Caco-2 (cell line): ENCODE measurements at regions not wholly inside any gene's neighbourhood (a gene's known extent, or its start where the extent isn't known, plus 50 kb on each side); places are given as distances from the start of the nearest gene placed in this dataset.

Source experiments
- BruUV-seq: library from RNA; stranded (reverse); fragments of 400-500 nt; replicated peaks from 2 replicates; lab custom pipeline; 2021; lab: Mats Ljungman, UMichigan
- CTCF ChIA-PET: fragments of 300-600 bp; sonication (Branson Sonifier 250); formaldehyde crosslinking; loops from one replicate; lab custom pipeline; 2022; ENCODE audit warnings: antibody characterized with exemption; lab: Charles Lee
- POLR2A ChIA-PET: fragments of 300-600 bp; sonication (Branson Sonifier 250); formaldehyde crosslinking; loops from one replicate; lab custom pipeline; 2022; ENCODE audit warnings: antibody characterized with exemption; lab: Charles Lee
- DNase-seq, 2 experiments: peaks; one replicate each; pipeline versions ENCODE4 v3.0.0 to v3.0.0-alpha.2; 2020 to 2022
- H3K27me3 ChIP-seq: replicated peaks from 2 replicates; pipeline ENCODE4 v1.6.0; 2011; ENCODE audit warnings: low read length; ENCODE audit not compliant: control insufficient read depth, insufficient read depth
- H3K36me3 ChIP-seq: 2 replicates; pipeline ENCODE4 v1.5.1; 2011; ENCODE audit warnings: low read length; ENCODE audit not compliant: control insufficient read depth, insufficient read depth
- H3K4me1 ChIP-seq: fragments of 250-450 bp; sonication (Bioruptor Pico); 2 replicates; pipeline ENCODE4 v1.5.1; 2020; ENCODE audit warnings: mild to moderate bottlenecking
- H3K4me3 ChIP-seq: 2 replicates; pipeline ENCODE4 v1.5.1; 2011; ENCODE audit warnings: low read depth, mild to moderate bottlenecking, control low read depth, low read length
- H3K9me3 ChIP-seq: fragments of 250-450 bp; sonication (Bioruptor Pico); 2 replicates; pipeline ENCODE4 v1.5.1; 2020; ENCODE audit warnings: mild to moderate bottlenecking, moderate library complexity
- H3K27ac Mint-ChIP-seq: one replicate; pipeline ENCODE4 v1.8.0; 2022; ENCODE audit warnings: mixed read lengths; ENCODE audit not compliant: unreplicated experiment
- H3K27me3 Mint-ChIP-seq: one replicate; pipeline ENCODE4 v1.8.0; 2022; ENCODE audit warnings: mixed read lengths; ENCODE audit not compliant: insufficient read depth, unreplicated experiment
- H3K36me3 Mint-ChIP-seq: one replicate; pipeline ENCODE4 v1.8.0; 2022; ENCODE audit warnings: mild to moderate bottlenecking, mixed read lengths; ENCODE audit not compliant: insufficient read depth, unreplicated experiment
- H3K4me1 Mint-ChIP-seq: one replicate; pipeline ENCODE4 v1.8.0; 2022; ENCODE audit warnings: low read depth, mixed read lengths; ENCODE audit not compliant: unreplicated experiment
- H3K4me3 Mint-ChIP-seq: one replicate; pipeline ENCODE4 v1.8.0; 2022; ENCODE audit warnings: mild to moderate bottlenecking, moderate library complexity, mixed read lengths; ENCODE audit not compliant: unreplicated experiment
- H3K9me3 Mint-ChIP-seq: one replicate; pipeline ENCODE4 v1.8.0; 2022; ENCODE audit warnings: mixed read lengths; ENCODE audit not compliant: unreplicated experiment
- CTCF ChIP-seq, 2 experiments: fragments of 200-600 bp in 1 of 2; IDR thresholded peaks; 1 replicate in 1 of 2; 2 replicates in 1 of 2; pipeline versions ENCODE4 v1.5.1 to v1.8.0; 2011 to 2022; ENCODE audit warnings: antibody characterized with exemption in 1 of 2, control low read depth in 1 of 2, inconsistent platforms in 1 of 2, low read depth in 1 of 2, low read length in 1 of 2, mild to moderate bottlenecking in 1 of 2, moderate library complexity in 1 of 2; ENCODE audit not compliant: insufficient read depth in 1 of 2, severe bottlenecking in 1 of 2, unreplicated experiment in 1 of 2
- intact Hi-C: fragments of 100-400 bp; cut with micrococcal nuclease; formaldehyde crosslinking; loops from one replicate; pipeline ENCODE4 v1.10.0; 2022; ENCODE audit not compliant: unreplicated experiment

DNA sequence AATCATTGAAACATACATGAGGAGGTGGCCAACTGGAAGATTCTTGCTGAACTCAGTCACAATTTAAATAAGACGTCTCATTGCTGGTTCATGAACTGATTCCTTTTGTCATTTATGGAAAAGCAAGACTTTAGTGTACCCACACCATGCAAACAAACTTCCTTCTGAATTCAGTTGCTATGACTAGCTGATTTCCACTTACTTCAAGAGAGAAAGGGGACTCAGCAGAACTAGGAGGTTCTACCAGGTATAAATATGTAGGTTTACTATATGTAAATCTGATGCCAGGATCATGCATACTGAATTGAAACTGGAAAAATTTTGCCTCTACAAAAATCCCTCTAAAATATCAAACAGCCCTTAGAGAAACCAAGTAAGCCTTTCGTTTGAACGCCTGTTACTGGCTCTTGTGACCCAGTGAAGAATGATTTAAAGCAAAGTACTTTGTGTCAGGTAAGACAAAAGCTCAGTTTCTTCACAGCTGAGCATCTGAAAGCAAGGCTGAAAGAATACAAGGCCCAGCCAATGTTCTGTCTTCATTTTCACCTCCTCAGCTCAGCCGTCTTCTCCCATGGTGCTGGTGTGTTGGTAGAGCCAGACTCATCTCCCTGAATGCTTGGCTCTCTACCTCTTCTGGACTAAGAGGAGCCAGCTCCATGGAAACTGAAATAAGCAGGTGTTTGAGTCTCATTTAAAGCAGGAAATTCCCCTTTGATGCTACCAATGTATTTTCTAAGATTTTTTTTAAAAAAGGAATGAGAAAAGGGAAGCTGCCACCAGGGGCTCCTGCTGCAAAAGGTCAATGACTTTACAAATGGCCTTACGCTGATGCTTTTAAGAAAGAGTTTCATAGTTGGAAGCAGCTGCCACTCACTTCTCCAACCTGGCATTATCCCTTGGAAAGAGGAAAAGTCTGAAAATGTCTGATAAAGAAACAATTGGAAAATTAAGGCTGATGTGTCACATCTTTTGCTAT lies 301.6 kb downstream of the EFHB start:
- H3K4me1 Mint-ChIP-seq, result no peaks in the 10 kb centered on the region
- H3K27me3 Mint-ChIP-seq, result no peaks in the 10 kb centered on the region
- TF ChIP-seq CTCF (IDR thresholded peaks at IDR 0.05; ENCODE audit: insufficient read depth in 1 of 2, low read depth in 1 of 2, low read length in 1 of 2, severe bottlenecking in 1 of 2, unreplicated experiment in 1 of 2), result no peak
- no peak overlapping the region for H3K4me3 Mint-ChIP-seq
- no peaks in the 10 kb centered on the region for H3K9me3 Mint-ChIP-seq
- ChIA-PET CTCF (interaction anchor here (0.7 kb wide), 2 partner anchors 160 to 266 kb away, joined by 3 read pairs; no protein-coding TSS in a partner anchor), POLR2A (no interaction called here)
- no peaks in the 10 kb centered on the region for H3K9me3 ChIP-seq
- DNase-seq, result no peak
- H3K36me3 Mint-ChIP-seq, result no peaks in the 10 kb centered on the region
- no peaks in the 10 kb centered on the region for H3K27me3 ChIP-seq
- BruUV-seq, result no TSS peak
- no peaks in the 10 kb centered on the region for H3K36me3 ChIP-seq
- no peak overlapping the region for H3K4me3 ChIP-seq
- intact Hi-C loops, result no loop called here
- no peak overlapping the region for H3K27ac Mint-ChIP-seq
- no peaks in the 10 kb centered on the region for H3K4me1 ChIP-seq

DNA sequence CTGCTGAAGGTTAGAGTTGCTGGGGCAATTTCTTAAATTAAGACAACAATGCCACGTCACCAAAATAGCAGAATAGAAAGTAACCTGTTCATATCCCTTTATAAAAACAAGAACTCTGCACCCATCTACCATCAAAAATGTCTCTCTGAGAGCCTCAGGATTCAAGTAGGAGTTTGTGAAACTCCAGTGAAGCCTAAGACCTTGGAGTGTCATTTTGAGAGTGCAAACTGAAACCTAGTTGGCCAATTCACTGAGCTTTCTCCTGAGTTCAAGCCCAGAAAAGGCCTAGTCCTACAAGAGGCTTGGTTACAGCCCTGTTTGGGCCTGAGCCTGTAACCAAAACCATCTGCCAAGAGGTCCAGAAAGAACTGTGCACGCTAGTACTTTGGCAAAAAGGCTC lies 335.1 kb downstream of the EFHB start:
- intact Hi-C loops, result no loop called here
- CTCF ChIA-PET, result no interaction called here
- H3K27me3 Mint-ChIP-seq, result no peaks in the 10 kb centered on the region
- POLR2A ChIA-PET, result no interaction called here
- Histone ChIP-seq H3K4me1 (no peaks in the 10 kb centered on the region), H3K9me3 (no peaks in the 10 kb centered on the region), H3K4me3 (no peak overlapping the region), H3K36me3 (no peaks in the 10 kb centered on the region), H3K27me3 (no peaks in the 10 kb centered on the region)
- no peaks in the 10 kb centered on the region for H3K4me1 Mint-ChIP-seq
- no peak overlapping the region for H3K4me3 Mint-ChIP-seq
- BruUV-seq, result no TSS peak
- no peaks in the 10 kb centered on the region for H3K36me3 Mint-ChIP-seq
- DNase-seq, result no peak
- no peak overlapping the region for H3K27ac Mint-ChIP-seq
- H3K9me3 Mint-ChIP-seq, result no peaks in the 10 kb centered on the region
- no peak for TF ChIP-seq CTCF (IDR thresholded peaks at IDR 0.05; ENCODE audit: insufficient read depth in 1 of 2, low read depth in 1 of 2, low read length in 1 of 2, severe bottlenecking in 1 of 2, unreplicated experiment in 1 of 2)

GRCh38 chr3:19596408-19596807 lies 337.6 kb downstream of the EFHB start:
- Histone ChIP-seq H3K4me1 (no peaks in the 10 kb centered on the region), H3K36me3 (no peaks in the 10 kb centered on the region), H3K4me3 (no peak overlapping the region), H3K27me3 (no peaks in the 10 kb centered on the region), H3K9me3 (no peaks in the 10 kb centered on the region)
- H3K9me3 Mint-ChIP-seq, result no peaks in the 10 kb centered on the region
- H3K36me3 Mint-ChIP-seq, result no peaks in the 10 kb centered on the region
- H3K4me1 Mint-ChIP-seq, result no peaks in the 10 kb centered on the region
- POLR2A ChIA-PET, result no interaction called here
- intact Hi-C loops, result no loop called here
- no peaks in the 10 kb centered on the region for H3K27me3 Mint-ChIP-seq
- no TSS peak for BruUV-seq
- no peak overlapping the region for H3K4me3 Mint-ChIP-seq
- H3K27ac Mint-ChIP-seq, result no peak overlapping the region
- DNase-seq, result no peak
- CTCF ChIA-PET, result no interaction called here
- no peak for TF ChIP-seq CTCF (IDR thresholded peaks at IDR 0.05; ENCODE audit: insufficient read depth in 1 of 2, low read depth in 1 of 2, low read length in 1 of 2, severe bottlenecking in 1 of 2, unreplicated experiment in 1 of 2)
